GM23338 (cell line): ENCODE measurements at regions not wholly inside any gene's neighbourhood (a gene's known extent, or its start where the extent isn't known, plus 50 kb on each side); places are given as distances from the start of the nearest gene placed in this dataset. TPM values are rescaled to one million over a fixed set of nuclear protein-coding genes. Genes with fewer than 3 reads are reported as not detected.

Source experiments
- microRNA-seq: library from miRNA; unstranded; fragments of <30 nt; microRNA quantifications from one replicate; pipeline ENCODE4, GENCODE V29; 2017
- small RNA-seq: library from RNA; depleted of rRNA; stranded (forward); fragments of <200 nt; gene quantifications from one replicate; pipeline ENCODE3, GENCODE V24; 2014; ENCODE audit warnings: low replicate concordance

Small RNAs in the stretch of these regions (microRNA-seq; reads per million reads assigned to microRNA genes)
- gene MIR4509-1, result not detected

Small RNAs in the stretch of these regions (small RNA-seq; reads per million reads assigned to genes)
- gene AC116165.2, result not detected
- not detected for gene MIR4509-1
